ENCODE measurements at regions not wholly inside any gene's neighbourhood (a gene's known extent, or its start where the extent isn't known, plus 50 kb on each side); places are given as distances from the start of the nearest gene placed in this dataset.

- TF ChIP-seq, protein P1, sequence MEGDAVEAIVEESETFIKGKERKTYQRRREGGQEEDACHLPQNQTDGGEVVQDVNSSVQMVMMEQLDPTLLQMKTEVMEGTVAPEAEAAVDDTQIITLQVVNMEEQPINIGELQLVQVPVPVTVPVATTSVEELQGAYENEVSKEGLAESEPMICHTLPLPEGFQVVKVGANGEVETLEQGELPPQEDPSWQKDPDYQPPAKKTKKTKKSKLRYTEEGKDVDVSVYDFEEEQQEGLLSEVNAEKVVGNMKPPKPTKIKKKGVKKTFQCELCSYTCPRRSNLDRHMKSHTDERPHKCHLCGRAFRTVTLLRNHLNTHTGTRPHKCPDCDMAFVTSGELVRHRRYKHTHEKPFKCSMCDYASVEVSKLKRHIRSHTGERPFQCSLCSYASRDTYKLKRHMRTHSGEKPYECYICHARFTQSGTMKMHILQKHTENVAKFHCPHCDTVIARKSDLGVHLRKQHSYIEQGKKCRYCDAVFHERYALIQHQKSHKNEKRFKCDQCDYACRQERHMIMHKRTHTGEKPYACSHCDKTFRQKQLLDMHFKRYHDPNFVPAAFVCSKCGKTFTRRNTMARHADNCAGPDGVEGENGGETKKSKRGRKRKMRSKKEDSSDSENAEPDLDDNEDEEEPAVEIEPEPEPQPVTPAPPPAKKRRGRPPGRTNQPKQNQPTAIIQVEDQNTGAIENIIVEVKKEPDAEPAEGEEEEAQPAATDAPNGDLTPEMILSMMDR (IDR thresholded peaks at IDR 0.05 in 4 of 5, conservative IDR thresholded peaks at IDR 0.05 in 1 of 5) = no peak
- TF ChIP-seq POLR2A (IDR thresholded peaks at IDR 0.05) = no peak
Observed at GRCh38 chr4:30939684-30940083, 219.5 kb downstream of the PCDH7 start.
